ENCODE measurements at regions not wholly inside any gene's neighbourhood (a gene's known extent, or its start where the extent isn't known, plus 50 kb on each side); places are given as distances from the start of the nearest gene placed in this dataset.

DNA sequence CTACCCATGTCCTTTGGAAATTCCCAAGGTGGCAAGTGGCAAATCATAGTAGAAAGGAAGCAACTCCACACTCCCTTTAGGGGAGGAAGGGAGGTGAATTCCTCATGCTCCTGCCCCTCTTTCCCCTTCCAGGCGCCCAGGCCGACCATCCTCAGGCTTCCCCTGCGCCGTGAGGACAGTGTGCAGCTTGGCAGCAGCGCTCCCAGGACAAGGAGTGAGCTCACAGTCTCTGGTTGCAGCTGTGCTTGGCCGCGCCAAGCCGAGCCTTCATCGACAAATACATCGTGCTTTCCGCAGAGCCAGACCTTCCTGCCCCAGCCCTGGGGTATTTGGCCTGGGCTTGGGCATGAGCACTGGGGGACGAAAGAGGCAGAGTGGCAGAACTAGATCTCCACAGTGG is 112.6 kb downstream of the ENGASE start:
- no peak for DNase-seq

DNA sequence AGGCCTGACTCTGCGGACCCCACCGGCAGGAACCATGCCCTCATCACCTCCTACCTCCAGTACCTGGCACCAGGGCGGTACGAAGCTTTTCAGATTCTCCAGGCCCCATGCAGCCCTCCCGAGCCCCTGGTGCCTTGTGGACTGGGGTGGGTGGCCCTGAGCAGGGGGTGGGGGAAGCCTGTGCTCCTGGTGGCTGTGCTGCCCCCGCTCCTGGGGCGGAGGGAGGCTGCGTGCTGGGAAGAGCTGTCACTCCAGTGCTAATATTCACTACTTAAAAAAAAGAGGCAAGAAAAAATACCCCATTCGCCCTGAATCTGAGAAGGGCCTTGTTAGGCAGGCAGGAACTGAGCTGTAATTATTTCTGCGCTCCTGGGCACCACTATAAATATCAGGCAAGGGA is 111.8 kb downstream of the ENGASE start:
- no peak for DNase-seq

DNA sequence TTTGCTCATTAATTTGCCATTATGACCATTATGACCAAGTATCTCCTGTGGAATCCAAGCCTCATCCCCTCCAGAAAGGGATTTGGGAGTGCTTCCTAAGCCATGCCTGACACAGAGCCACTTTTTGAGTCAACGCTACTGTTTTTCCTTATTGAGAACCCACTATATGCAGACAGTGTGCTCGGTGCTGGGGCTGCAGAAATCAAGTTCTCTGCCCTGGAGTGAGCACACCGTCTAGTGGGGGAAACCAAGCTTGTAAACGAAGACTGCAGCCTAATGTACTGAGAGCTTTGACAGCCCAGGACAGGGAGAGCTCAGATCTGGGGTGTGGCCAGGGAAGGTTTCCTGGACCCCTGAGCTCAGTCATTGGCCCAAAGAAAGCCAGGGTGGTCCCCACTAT is 111.0 kb downstream of the ENGASE start:
- DNase-seq = no peak

DNA sequence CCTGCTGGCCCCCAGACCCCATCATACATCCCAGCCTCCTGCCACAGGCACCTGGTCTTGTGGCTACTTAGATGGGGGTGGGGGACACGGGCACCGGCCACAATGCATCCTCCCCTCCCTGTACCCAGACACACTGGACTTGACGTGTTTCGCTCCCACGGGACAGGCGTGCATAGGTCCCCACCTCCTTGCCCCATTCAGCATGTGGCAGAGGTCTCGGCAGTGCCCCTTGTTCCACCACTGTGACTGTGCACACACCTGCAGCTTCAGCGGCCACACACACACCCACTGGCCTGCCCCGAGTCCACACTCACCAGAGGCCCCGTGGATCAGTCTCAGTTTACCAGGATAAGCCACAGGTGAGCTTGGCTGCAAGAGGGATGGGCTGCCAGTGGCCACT is 109.6 kb downstream of the ENGASE start:
- DNase-seq = no peak

DNA sequence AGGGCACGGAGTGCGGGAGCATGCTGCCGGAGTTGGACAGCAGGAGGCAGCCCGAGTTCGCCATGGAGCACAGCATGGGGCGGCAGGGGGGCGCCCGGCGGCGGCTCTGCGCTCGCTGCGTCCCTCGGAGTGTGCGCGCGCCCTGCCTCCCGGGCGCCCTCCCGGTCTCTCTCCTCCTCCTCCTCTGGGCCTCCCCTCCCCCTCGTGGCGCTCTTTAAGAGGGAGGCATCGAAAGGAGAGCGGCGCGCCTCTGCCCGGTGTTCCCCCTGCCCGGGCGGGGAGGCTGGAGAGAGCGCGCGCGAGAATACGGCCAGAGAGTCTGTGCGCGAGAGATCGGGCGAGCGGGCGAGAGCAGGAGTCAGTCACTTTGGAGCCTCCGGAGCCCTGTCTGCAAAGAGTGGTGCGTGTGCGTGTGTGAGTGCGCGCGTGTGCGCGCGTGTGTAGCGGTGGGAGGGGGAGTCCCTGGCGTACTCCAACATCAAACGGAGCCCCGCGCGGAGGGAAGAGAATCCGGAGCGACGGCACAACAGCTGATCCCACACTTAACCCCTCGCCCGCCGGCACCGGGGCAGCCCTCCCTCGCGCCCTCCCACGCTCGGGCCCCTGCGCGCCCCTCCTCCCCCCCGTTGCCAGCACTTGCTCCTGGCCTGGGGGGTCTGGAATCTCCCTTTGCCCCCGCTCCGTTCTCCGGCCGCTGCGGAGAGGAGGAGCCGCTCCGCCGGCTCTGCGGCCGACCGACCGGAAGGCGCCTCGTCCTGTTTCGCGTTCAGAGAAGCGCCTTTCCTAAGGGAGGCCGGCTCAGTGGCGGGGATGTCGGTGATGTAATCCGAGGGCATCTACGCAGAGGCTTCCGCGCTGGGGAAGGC is 108.9 kb downstream of the ENGASE start:
- no peak for DNase-seq

DNA sequence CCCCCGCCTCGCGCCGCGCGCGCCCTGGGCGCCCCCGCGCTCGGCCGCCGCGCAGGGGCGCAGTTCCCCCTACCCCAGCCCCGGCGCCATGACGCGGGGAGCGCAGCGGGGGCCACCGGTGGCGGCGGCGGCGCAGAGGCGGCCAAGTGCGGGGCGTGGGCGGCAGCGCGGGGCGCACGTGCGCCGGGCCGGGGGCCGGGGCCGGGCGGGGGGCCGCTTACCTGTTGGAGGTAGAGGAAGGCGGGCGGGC is 108.3 kb downstream of the ENGASE start:
- DNase-seq = no peak

DNA sequence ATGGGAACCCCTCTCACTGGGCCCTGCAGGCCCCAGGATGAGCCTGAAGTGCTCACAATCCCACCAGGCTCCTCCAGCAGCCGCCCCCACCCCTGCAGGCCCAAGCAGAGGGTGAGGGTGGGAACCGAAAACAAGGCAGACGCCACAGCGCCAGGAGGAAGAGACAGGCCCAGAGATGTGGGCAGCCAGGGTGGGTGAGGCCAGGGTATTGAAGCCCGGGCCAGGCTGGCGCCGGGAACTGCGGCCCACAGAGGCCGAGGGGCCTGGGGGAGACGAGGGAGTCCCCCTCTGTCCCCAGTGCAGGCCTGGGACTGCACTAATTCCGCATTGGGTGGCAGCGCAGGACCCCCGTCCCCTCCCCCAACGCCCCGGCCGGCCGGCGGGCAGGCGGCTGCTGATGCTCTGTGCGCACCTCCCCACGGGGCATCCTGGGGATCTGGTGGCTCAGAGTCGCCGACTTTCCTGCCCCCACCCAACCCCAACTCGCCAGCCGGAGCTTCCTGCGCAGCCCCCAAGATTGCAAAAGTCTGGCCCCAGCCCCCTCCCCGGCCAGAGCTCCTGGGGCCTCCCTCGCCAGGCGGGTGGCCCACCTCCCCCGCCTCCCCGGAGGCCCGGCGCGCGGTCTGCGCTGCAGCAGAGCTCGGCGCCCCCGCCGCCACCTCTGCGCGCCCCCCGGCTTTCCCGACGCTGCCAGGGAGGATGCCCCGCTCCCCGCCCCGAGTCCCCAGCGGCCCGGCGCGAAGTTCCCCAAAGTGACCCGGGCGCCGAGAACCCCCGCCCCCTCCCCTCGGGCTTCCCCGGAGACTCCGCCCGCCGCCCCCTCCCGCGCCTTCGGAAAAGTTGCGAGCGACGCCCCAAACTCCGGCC is 107.8 kb downstream of the ENGASE start:
- no peak for DNase-seq

DNA sequence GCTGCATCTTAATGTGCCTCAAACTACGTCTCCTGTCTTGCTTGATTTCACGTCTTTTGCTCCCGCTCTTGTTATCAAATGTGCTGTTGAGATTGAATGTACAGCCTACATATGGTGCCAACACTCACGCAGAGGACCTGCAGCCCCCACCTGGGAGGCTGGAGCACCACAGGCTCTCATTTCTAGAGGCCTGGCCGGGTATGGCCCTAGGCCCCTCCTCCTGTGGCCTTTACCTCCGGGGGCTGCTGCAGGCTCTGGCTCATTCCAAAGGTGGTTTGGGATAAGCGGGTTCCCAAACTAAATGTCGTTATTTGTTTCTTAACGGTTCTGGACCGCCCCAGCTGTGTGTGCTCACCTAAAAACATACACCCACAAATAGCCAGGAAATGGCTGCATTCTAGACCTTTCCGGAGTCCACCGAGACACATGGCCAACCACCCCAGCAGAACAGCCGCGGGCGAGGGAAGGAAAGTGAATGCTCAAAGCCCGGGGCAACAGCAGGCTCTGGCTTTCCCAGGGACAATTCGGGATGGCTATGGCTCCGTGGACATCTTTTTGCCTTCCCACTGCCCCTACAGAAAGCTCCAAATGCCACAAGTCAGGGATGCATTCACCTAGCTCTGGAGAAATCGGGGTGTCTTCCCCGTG is 105.9 kb downstream of the ENGASE start:
- no peak for DNase-seq

DNA sequence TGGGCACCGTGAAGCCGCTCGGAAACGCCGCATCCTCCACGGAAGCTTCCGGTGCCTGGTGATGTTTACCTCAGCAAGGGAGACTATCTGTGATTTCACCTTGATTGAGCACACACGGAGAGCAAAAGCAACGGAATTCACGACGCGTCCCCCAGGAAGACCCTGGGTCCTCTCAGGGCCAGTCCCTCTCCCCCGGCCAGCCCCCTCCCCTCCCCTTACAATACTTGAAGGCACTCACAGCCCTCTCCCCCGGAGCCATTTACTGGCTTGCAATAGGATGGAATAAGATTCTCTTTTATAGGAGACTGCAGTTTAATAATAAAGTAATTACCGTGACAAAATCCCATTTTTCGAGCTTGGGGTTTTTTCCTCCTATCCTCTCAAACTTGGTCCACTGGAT is 104.7 kb downstream of the ENGASE start:
- no peak for DNase-seq

DNA sequence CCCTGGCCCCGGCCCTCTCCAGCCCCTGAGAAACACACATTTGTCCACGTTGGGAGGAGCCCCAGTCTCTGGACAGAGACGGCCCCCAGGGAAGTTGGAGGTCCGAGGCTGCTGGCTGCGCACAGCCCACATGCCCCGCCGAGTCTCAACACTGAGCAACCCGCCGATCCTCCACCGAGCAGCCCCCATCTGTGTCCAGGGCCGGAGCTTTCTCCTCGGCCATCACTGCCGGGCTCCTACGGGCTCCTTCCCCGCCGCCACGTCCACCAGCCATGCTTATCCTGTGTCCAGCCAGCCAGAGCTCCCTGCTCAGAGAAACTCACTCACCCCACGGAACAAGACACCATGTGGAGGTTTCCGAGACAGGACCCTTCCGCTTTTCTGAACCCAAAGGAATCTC is 103.3 kb downstream of the ENGASE start:
- DNase-seq = no peak

DNA sequence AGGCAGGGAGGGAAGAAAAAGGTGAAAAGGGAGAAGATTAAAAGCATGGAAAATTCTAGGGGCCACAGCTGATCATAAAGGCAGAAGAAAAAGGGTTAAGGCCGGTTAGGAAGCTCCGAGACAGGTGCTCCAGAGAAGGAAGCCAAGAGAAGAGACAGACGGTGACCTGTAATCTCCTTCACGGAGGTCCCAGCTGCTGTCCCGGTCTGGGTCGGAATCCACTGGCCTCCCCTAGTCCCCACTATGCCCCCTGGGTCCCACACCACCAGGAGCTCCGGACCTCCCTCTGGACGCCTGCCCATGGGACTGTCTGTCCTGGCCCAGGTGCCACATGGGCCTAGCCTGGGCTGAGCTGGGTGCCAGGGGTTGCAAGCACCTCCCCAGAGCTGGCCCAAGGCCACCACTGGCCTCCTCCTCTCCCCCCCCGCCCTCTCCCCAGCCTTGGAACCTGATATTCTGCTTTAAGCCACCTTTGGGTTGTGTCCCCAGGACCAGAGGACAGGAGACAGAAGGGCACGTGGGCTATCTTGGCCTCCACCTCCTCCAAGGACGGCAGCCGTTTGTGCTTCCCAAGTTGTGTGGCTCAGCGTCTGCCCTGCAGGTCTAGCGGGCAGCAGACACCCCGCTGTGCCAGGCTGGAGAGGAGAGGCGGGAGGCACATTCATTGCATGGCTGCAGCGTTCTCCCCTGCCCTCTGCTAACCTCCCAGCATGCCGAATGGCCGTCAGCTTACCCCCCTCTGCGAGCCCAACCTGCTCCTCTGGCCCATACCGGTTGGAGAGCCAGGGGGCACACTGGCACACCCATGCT is 102.4 kb downstream of the ENGASE start:
- DNase-seq = no peak

DNA sequence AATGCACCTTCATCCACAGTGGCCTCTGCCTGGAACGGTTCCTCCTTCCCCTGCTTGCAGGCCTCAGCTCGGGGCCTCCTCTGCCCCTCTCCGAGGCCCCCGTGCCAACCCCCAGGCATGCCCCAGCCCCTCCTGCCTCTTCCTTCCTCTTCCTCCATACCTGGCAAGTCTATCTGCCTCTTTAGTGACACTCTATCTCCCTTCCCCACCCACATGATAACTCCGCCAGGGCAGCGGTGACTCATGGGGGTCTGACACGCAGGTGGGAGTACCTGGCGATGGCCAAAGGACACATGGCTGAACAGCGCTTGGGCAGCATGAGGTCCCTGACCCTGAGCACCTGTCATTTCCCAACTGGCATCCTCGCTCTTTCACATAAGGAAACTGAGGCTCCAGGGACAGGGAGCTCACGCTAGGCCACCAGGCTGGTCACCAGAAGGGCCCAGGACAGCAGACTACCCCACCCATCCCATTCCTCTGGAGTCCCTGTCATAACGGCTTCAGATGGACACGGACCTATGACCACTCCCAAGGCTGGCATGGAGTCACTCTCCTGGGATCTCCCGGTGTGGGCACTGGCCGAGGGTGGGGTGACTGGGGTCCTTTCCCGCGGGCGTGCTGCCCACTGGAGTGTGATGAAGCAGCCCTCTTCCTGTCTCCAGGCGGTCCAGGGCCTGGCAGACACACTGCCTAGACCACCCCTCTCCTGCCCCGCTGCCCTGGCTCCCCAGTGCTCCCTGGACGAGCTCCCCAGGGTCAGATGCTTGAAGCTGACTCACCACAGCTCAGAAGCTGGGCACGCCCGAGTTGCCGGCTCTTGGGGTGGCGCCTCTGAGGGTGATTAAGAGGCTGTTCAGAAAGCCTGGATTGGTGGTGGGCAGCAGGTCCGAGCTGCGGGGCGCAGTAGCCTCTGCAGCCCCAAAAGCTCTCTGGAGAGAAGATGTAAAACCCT is 100.6 kb downstream of the ENGASE start:
- no peak for DNase-seq

DNA sequence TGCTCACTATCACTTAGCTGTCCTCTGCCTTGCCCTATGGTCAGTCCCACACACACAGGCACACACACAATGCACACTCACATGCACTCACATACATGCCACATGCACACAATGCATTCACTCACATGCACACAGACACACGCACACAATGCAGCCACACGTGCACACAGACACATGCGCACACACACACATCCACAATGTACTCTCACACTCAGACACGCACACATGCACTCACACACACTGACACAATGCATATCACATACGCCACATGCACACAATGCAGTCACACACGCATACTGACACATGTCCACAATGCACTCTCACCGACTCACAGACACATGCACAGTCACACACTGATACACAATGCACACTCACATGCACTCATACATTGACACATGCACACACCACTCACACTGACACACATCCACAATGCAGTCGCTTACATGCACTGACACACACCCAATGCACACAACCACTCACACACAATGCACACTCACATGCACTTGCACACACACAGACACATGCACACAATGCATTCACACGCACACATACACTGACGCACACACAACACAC is 99.7 kb downstream of the ENGASE start:
- no peak for DNase-seq

DNA sequence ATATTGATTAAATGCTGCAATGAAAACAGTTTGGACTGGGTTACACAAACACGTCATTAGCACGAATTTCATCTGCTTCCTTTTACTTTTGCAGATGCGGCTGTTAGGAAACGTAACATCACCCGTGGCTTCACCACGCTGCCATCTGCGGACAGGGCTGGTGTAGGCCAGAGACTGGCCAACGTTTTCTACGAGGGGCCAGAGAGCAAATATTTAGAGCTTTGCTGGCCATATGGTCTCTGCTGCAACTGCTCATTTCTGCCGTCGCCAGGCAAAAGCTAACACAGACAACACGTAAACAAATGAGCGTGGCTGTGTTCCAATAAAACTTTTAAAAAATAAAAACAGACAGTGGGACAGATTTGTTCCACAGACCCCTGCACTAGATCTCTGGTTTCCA is 96.6 kb downstream of the ENGASE start:
- no peak for DNase-seq

DNA sequence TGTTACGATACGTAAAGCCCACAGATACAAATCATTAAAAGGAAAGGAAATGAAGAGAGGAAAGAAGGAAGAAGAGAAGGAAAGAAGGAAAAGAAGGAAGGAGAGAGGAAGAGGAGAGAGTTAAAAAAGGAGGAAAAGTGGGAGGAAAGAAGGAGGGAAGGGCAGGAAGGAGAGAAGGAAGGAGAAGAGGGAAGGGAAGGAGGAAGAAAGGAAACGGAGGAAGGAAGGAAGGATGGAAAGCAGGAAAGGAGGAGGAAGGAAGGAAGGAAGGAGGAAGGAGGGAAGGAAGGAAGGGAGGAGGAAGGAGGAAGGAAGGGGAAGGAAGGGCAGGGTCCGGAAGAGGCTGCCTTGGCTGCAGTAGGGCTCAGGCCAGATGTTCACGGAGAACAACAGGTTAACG is 95.2 kb downstream of the ENGASE start:
- no peak for DNase-seq

DNA sequence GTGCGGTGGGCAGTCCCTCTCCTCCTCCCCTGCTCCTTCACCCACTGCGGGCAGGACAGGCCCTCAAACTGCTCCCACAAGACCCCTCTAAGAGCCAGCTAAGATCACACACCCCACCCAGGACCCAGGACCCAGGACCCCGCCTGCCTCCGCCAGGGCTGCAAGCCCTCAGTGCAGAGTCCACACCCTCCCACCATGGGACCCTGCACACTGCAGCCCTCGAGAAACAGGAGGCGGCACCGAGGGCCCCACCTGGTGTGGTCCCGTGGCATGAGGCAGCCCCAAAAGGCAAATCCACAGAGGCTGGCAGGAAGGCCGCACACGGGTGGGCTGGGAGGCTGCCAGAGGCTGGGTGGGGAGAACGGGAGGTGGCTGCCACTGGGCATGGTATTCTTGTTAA is 94.7 kb downstream of the ENGASE start:
- DNase-seq = no peak

DNA sequence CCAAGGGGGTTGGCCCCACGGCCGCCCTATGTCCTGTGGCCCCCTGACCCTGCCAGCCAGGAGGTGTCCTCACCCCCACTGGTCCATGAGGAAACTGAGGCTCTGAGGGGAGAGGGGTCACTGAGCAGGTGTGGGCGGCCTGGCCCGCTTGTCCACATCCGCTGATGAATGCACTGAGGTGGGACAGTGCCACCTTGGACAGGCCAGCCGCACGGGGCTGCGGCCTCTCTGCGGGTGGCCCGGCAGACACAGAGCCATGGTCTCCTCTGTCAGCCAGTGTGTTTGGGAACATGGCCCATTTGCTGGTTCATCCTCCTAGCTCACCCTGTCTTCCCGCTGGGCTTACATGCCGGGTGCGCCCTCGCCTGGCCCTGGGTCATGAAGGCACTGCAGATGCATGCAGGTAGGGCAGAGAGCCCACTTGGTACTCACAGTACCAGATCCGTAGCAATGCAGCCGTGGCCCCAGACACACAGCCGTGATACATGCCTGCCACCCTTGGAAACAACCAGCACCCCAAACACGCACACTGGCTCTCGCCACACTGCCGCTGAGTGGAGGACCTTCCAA is 93.9 kb downstream of the ENGASE start:
- no peak for DNase-seq

DNA sequence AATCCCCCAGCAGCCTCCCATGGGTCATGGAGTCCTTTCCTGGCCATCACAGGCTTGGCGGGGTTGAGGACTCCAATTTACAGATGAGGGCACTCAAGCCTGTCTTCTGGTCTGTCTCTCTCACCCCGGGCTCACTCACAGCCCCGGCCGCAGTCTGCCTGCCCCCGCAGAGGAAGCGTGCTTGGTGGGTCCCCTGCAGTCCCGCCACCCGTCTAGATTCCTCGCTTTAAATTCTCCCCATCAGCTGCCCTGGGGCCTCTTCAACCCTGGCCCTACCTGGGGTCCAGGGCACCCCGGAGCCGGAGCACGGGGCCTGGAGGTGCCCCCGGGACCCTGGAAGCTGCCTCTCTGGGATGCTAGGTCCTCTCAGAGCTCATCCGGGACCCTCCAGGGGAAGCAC is 92.9 kb downstream of the ENGASE start:
- no peak for DNase-seq

DNA sequence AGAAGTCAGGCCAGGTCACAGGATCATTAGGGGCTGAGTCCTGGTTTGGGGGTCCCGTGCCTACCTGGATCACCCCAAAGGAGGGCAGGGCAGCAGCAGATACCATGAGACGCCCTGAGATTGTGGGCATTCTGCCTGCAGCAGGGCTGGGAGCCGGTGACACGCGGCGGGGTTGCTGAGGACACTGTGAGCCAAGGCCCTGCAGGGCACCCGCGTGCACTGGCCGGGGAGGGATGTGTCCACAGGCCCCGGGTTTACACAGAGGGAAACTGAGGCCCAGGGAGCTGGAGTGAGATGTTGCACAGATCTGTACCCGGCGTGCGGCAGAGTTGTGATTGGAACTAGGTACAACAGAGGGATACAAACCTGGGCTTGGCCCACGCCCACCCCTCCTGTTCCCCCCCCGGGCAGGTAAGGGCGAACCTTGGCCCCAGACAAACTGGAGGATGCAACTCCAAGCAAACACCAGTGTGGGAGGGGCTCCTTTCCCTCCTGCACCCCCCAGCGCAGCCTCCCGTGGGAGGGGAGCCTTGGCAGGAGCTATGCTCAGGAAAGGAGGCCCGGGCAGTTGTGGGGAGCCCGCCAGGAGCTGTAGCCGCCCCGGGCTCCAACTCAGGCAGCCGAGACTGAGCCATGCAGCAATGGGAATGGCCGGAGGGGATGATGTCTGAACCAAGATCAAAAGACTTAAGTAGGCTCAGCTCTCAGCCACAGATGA is 91.3 kb downstream of the ENGASE start:
- no peak for DNase-seq
